ENCODE measurements at regions not wholly inside any gene's neighbourhood (a gene's known extent, or its start where the extent isn't known, plus 50 kb on each side); places are given as distances from the start of the nearest gene placed in this dataset.
"Not testable (repeated sequence)": the region's sequence is repeated elsewhere in the genome, so short reads cannot be mapped to it uniquely, and the experiment has no call there.

DNA sequence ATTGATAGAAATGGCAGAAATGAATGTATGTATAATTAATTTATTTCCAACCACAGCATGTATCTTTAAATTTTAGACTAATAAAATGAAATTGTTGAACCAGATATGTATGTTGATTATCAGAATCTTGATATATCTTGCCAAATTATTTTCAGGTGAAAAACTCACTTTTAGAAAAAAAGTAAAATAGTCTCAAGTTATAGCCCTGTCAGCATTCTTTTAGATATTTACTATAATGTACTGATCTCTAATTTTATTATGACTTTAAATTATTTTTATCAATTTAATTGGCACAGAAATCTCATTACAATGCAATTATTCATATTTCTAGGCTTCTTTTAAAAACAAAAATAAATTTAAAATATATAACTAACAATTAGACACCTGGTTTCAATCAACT is 1990.4 kb upstream of the CDH6 start:
- Histone ChIP-seq H2AK5ac (ENCODE audit: low read length) (no peak overlapping the region), H4K91ac (ENCODE audit: low read depth, low read length) (no peak overlapping the region), H3K27me3 (ENCODE audit: insufficient read depth, low read length) (no peaks in the 10 kb centered on the region), H3K4me1 (ENCODE audit: control insufficient read depth in 1 of 2, insufficient read depth in 2 of 2, low read length in 2 of 2) (no peaks in the 10 kb centered on the region), H3K79me1 (ENCODE audit: low read length) (no peaks in the 10 kb centered on the region), H3K23ac (ENCODE audit: low read length) (no peak overlapping the region), H2BK5ac (ENCODE audit: low read depth, low read length, poor library complexity) (no peak overlapping the region), H3K36me3 (ENCODE audit: control insufficient read depth in 1 of 2, insufficient read depth in 2 of 2, low read length in 2 of 2) (no peaks in the 10 kb centered on the region), H4K8ac (ENCODE audit: low read depth, low read length) (no peak overlapping the region), H3K27ac (ENCODE audit: low read depth, low read length) (no peak overlapping the region), H3K9me3 (ENCODE audit: insufficient read depth, low read depth, low read length) (no peaks in the 10 kb centered on the region), H2BK120ac (ENCODE audit: insufficient read depth, low read length, poor library complexity) (no peak overlapping the region), H3K9ac (ENCODE audit: low read length) (no peak overlapping the region), H4K12ac (ENCODE audit: low read depth, low read length) (no peak overlapping the region), H3K4me2 (ENCODE audit: low read length) (no peak overlapping the region), H3K79me2 (ENCODE audit: control insufficient read depth, insufficient read depth, low read length, poor library complexity) (no peaks in the 10 kb centered on the region), H2BK12ac (ENCODE audit: low read length) (no peak overlapping the region), H3K14ac (ENCODE audit: low read length) (no peak overlapping the region), H3K18ac (ENCODE audit: low read length) (no peak overlapping the region), H2AFZ (ENCODE audit: insufficient read depth, low read length, poor library complexity) (no peak overlapping the region), H3K4ac (ENCODE audit: low read depth, low read length) (no peak overlapping the region), H3K4me3 (ENCODE audit: low read depth, low read length) (no peak overlapping the region)
- no peak for DNase-seq

DNA sequence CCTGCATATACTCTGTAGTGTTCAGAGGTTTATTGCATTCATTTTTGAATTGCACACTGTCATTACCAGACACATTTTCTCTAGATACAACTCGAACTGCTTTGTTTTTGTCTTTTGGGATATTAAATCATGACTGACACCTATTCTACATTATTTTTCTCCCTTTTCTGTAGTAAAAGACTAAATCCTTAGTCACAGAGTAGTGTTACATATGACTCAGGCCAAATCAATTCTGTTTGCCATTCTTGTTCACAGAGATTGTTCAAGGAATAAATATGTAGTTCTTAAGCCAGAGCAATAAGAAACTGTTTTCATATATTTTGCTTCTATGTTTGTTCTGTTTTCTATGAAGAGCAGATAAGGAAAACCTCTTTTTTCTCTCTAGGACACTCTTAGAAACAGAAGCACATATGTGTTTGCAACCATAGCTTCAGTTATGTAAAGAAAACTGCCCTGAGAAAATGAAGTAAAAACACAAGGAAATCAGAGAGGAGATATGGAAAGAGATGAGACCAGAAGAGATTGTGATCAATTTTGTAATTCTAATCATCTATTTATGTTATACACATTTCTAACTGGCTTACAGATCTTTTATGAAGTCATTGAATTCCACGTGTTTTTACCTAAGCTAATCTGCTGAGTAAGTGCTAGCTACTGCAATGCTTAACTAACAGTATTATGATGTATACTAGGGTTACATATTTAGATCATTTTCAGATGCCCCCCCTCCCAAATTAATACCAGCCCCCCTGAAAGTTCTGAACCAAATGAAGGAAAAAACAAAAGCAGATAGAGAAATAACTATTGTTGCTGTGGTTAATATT is 1995.6 kb upstream of the CDH6 start:
- no peaks in the 10 kb centered on the region for H3K4me1 ChIP-seq (ENCODE audit: control insufficient read depth in 1 of 2, insufficient read depth in 2 of 2, low read length in 2 of 2)
- H3K27me3 ChIP-seq (ENCODE audit: insufficient read depth, low read length): no peaks in the 10 kb centered on the region
- H4K91ac ChIP-seq (ENCODE audit: low read depth, low read length): no peak overlapping the region
- no CpG with 5 or more reads among the region's 2 CpGs for WGBS (ENCODE audit: extremely low coverage, insufficient coverage, insufficient read length)
- no peak overlapping the region for H2BK5ac ChIP-seq (ENCODE audit: low read depth, low read length, poor library complexity)
- no peak overlapping the region for H3K4ac ChIP-seq (ENCODE audit: low read depth, low read length)
- no peaks in the 10 kb centered on the region for H3K79me1 ChIP-seq (ENCODE audit: low read length)
- H3K27ac ChIP-seq (ENCODE audit: low read depth, low read length): no peak overlapping the region
- H3K79me2 ChIP-seq (ENCODE audit: control insufficient read depth, insufficient read depth, low read length, poor library complexity): no peaks in the 10 kb centered on the region
- H3K9ac ChIP-seq (ENCODE audit: low read length): no peak overlapping the region
- H4K8ac ChIP-seq (ENCODE audit: low read depth, low read length): no peak overlapping the region
- no peak overlapping the region for H3K4me2 ChIP-seq (ENCODE audit: low read length)
- H3K18ac ChIP-seq (ENCODE audit: low read length): no peak overlapping the region
- H3K9me3 ChIP-seq (ENCODE audit: insufficient read depth, low read depth, low read length): no peaks in the 10 kb centered on the region
- H3K23ac ChIP-seq (ENCODE audit: low read length): no peak overlapping the region
- H2BK120ac ChIP-seq (ENCODE audit: insufficient read depth, low read length, poor library complexity): no peak overlapping the region
- no peak overlapping the region for H2AFZ ChIP-seq (ENCODE audit: insufficient read depth, low read length, poor library complexity)
- H4K12ac ChIP-seq (ENCODE audit: low read depth, low read length): no peak overlapping the region
- no peak for DNase-seq
- H2AK5ac ChIP-seq (ENCODE audit: low read length): no peak overlapping the region
- H3K4me3 ChIP-seq (ENCODE audit: low read depth, low read length): no peak overlapping the region
- H2BK12ac ChIP-seq (ENCODE audit: low read length): no peak overlapping the region
- H3K36me3 ChIP-seq (ENCODE audit: control insufficient read depth in 1 of 2, insufficient read depth in 2 of 2, low read length in 2 of 2): no peaks in the 10 kb centered on the region
- H3K14ac ChIP-seq (ENCODE audit: low read length): no peak overlapping the region

DNA sequence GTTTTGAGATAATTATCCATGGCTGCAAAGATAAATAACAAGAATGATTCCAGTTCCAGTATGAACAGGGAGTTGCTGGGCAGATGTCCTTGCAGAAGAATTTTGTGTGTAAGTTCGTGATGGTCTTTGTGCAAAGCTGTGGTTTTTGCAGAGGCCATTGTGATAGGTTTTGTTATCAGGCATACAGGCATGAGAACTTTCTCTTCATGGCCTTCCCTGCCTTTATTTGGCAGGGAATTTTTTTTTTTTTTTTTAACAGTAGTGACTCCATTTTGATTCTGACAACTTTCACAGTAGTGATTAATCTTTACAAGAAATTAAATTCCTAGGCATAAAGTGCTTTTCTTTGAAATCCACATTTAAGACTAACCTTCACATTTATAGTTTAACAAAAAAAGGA is 1999.5 kb upstream of the CDH6 start:
- H3K4me3 ChIP-seq (ENCODE audit: low read depth, low read length): no peak overlapping the region
- H2AFZ ChIP-seq (ENCODE audit: insufficient read depth, low read length, poor library complexity): no peak overlapping the region
- H3K18ac ChIP-seq (ENCODE audit: low read length): no peak overlapping the region
- H3K79me2 ChIP-seq (ENCODE audit: control insufficient read depth, insufficient read depth, low read length, poor library complexity): no peaks in the 10 kb centered on the region
- H4K12ac ChIP-seq (ENCODE audit: low read depth, low read length): no peak overlapping the region
- no peak for DNase-seq
- H3K9me3 ChIP-seq (ENCODE audit: insufficient read depth, low read depth, low read length): no peaks in the 10 kb centered on the region
- H2BK120ac ChIP-seq (ENCODE audit: insufficient read depth, low read length, poor library complexity): no peak overlapping the region
- H3K27ac ChIP-seq (ENCODE audit: low read depth, low read length): no peak overlapping the region
- no peak overlapping the region for H3K23ac ChIP-seq (ENCODE audit: low read length)
- no peak overlapping the region for H2AK5ac ChIP-seq (ENCODE audit: low read length)
- no peaks in the 10 kb centered on the region for H3K27me3 ChIP-seq (ENCODE audit: insufficient read depth, low read length)
- no CpG with 5 or more reads among the region's 1 CpG for WGBS (ENCODE audit: extremely low coverage, insufficient coverage, insufficient read length)
- H3K4me2 ChIP-seq (ENCODE audit: low read length): no peak overlapping the region
- H3K4ac ChIP-seq (ENCODE audit: low read depth, low read length): no peak overlapping the region
- H3K79me1 ChIP-seq (ENCODE audit: low read length): no peaks in the 10 kb centered on the region
- no peak overlapping the region for H4K91ac ChIP-seq (ENCODE audit: low read depth, low read length)
- H3K4me1 ChIP-seq (ENCODE audit: control insufficient read depth in 1 of 2, insufficient read depth in 2 of 2, low read length in 2 of 2): no peaks in the 10 kb centered on the region
- no peak overlapping the region for H3K9ac ChIP-seq (ENCODE audit: low read length)
- H3K14ac ChIP-seq (ENCODE audit: low read length): no peak overlapping the region
- H3K36me3 ChIP-seq (ENCODE audit: control insufficient read depth in 1 of 2, insufficient read depth in 2 of 2, low read length in 2 of 2): no peaks in the 10 kb centered on the region
- H2BK12ac ChIP-seq (ENCODE audit: low read length): no peak overlapping the region
- no peak overlapping the region for H4K8ac ChIP-seq (ENCODE audit: low read depth, low read length)
- no peak overlapping the region for H2BK5ac ChIP-seq (ENCODE audit: low read depth, low read length, poor library complexity)

DNA sequence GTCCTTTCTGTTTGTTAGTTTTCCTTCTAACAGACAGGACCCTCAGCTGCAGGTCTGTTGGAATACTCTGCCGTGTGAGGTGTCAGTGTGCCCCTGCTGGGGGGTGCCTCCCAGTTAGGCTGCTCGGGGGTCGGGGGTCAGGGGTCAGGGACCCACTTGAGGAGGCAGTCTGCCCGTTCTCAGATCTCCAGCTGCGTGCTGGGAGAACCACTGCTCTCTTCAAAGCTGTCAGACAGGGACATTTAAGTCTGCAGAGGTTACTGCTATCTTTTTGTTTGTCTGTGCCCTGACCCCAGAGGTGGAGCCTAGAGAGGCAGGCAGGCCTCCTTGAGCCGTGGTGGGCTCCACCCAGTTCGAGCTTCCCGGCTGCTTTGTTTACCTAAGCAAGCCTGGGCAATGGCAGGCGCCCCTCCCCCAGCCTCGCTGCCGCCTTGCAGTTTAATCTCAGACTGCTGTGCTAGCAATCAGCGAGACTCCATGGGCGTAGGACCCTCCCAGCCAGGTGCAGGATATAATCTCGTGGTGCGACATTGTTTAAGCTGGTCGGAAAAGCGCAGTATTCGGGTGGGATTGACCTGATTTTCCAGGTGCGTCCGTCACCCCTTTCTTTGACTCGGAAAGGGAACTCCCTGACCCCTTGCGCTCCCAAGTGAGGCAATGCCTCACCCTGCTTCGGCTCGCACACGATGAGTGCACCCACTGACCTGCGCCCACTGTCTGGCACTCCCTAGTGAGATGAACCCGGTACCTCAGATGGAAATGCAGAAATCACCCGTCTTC is 2002.0 kb upstream of the CDH6 start:
- H4K12ac ChIP-seq (ENCODE audit: low read depth, low read length); H4K91ac ChIP-seq (ENCODE audit: low read depth, low read length); H3K4me3 ChIP-seq (ENCODE audit: low read depth, low read length); H3K9ac ChIP-seq (ENCODE audit: low read length); H3K27me3 ChIP-seq (ENCODE audit: insufficient read depth, low read length); H2BK120ac ChIP-seq (ENCODE audit: insufficient read depth, low read length, poor library complexity); H4K8ac ChIP-seq (ENCODE audit: low read depth, low read length); H3K4me2 ChIP-seq (ENCODE audit: low read length); DNase-seq; H3K4ac ChIP-seq (ENCODE audit: low read depth, low read length); H3K36me3 ChIP-seq (ENCODE audit: control insufficient read depth in 1 of 2, insufficient read depth in 2 of 2, low read length in 2 of 2); H3K79me1 ChIP-seq (ENCODE audit: low read length); H3K23ac ChIP-seq (ENCODE audit: low read length); H3K4me1 ChIP-seq (ENCODE audit: control insufficient read depth in 1 of 2, insufficient read depth in 2 of 2, low read length in 2 of 2); H2AK5ac ChIP-seq (ENCODE audit: low read length); H3K9me3 ChIP-seq (ENCODE audit: insufficient read depth, low read depth, low read length); H3K18ac ChIP-seq (ENCODE audit: low read length); H2AFZ ChIP-seq (ENCODE audit: insufficient read depth, low read length, poor library complexity); H2BK5ac ChIP-seq (ENCODE audit: low read depth, low read length, poor library complexity); H3K79me2 ChIP-seq (ENCODE audit: control insufficient read depth, insufficient read depth, low read length, poor library complexity); H3K27ac ChIP-seq (ENCODE audit: low read depth, low read length); H2BK12ac ChIP-seq (ENCODE audit: low read length); H3K14ac ChIP-seq (ENCODE audit: low read length): not testable (repeated sequence)
- no CpG with 5 or more reads among the region's 28 CpGs for WGBS (ENCODE audit: extremely low coverage, insufficient coverage, insufficient read length)
